Nephron progenitor cell (in vitro differentiated cells): ENCODE measurements at regions not wholly inside any gene's neighbourhood (a gene's known extent, or its start where the extent isn't known, plus 50 kb on each side); places are given as distances from the start of the nearest gene placed in this dataset.
A peak's percentile ranks its signal among the peaks of the same experiment; 100 is the strongest.

Experiments
- DNase-seq: peaks from one replicate; pipeline ENCODE4 v3.0.0; 2021
- H3K27ac Mint-ChIP-seq: 2 replicates; pipeline ENCODE4 v1.8.0; 2021; ENCODE audit warnings: mild to moderate bottlenecking, moderate library complexity, mixed read lengths
- H3K27me3 Mint-ChIP-seq: 2 replicates; pipeline ENCODE4 v1.8.0; 2021; ENCODE audit warnings: mild to moderate bottlenecking, low read depth, mixed read lengths; ENCODE audit not compliant: poor library complexity
- H3K36me3 Mint-ChIP-seq: 2 replicates; pipeline ENCODE4 v1.8.0; 2021; ENCODE audit warnings: low read depth, mixed read lengths
- H3K4me1 Mint-ChIP-seq: 2 replicates; pipeline ENCODE4 v1.8.0; 2021; ENCODE audit warnings: mixed read lengths
- H3K4me3 Mint-ChIP-seq: 2 replicates; pipeline ENCODE4 v1.8.0; 2021; ENCODE audit warnings: mild to moderate bottlenecking, moderate library complexity, mixed read lengths
- H3K9me3 Mint-ChIP-seq: 2 replicates; pipeline ENCODE4 v1.8.0; 2021; ENCODE audit warnings: mild to moderate bottlenecking, moderate library complexity, mixed read lengths
- CTCF ChIP-seq: fragments of 200-600 bp; sonication (generic); IDR thresholded peaks from 2 replicates; pipeline ENCODE4 v1.5.0; 2021; ENCODE audit warnings: antibody characterized with exemption

GRCh38 chr14:45838597-45838996, 585.6 kb upstream of the MIS18BP1 start:
- DNase-seq: no peak
- Mint-ChIP-seq H3K27me3 (peaks cover 4% of the 10 kb centered on the region), H3K4me1 (no peaks in the 10 kb centered on the region), H3K9me3 (peaks cover 4% of the 10 kb centered on the region), H3K27ac (no peak overlapping the region), H3K4me3 (no peak overlapping the region), H3K36me3 (no peaks in the 10 kb centered on the region)
- no peak for TF ChIP-seq CTCF

- Mint-ChIP-seq H3K9me3 (no peaks in the 10 kb centered on the region), H3K27ac (no peak overlapping the region), H3K4me1 (no peaks in the 10 kb centered on the region), H3K4me3 (no peak overlapping the region), H3K27me3 (no peaks in the 10 kb centered on the region), H3K36me3 (no peaks in the 10 kb centered on the region)
- no peak for DNase-seq
- no peak for TF ChIP-seq CTCF
Measured at GRCh38 chr14:45819107-45819506, 566.1 kb upstream of the MIS18BP1 start.

GRCh38 chr14:45811155-45811554, 558.2 kb upstream of the MIS18BP1 start:
- no peak for DNase-seq
- no peak for TF ChIP-seq CTCF
- Mint-ChIP-seq H3K36me3 (no peaks in the 10 kb centered on the region), H3K4me1 (peaks cover 43% of the 10 kb centered on the region), H3K9me3 (no peaks in the 10 kb centered on the region), H3K27me3 (no peaks in the 10 kb centered on the region), H3K27ac (no peak overlapping the region), H3K4me3 (no peak overlapping the region)

GRCh38 chr14:45810152-45810872, 557.3 kb upstream of the MIS18BP1 start:
- Mint-ChIP-seq H3K4me1 (peaks cover 45% of the 10 kb centered on the region), H3K9me3 (no peaks in the 10 kb centered on the region), H3K36me3 (no peaks in the 10 kb centered on the region), H3K27me3 (no peaks in the 10 kb centered on the region), H3K27ac (peak overlapping the region; percentile 97), H3K4me3 (peak overlapping the region; percentile 32)
- TF ChIP-seq CTCF: peak; percentile 26
- DNase-seq: no peak

- Mint-ChIP-seq H3K9me3 (no peaks in the 10 kb centered on the region), H3K27ac (peak overlapping the region; percentile 36), H3K36me3 (no peaks in the 10 kb centered on the region), H3K4me3 (no peak overlapping the region), H3K27me3 (no peaks in the 10 kb centered on the region), H3K4me1 (peaks cover 45% of the 10 kb centered on the region)
- no peak for DNase-seq
- TF ChIP-seq CTCF: no peak
Measured at GRCh38 chr14:45807178-45807899, 554.3 kb upstream of the MIS18BP1 start.
